A549 (cell line): ENCODE measurements at regions not wholly inside any gene's neighbourhood (a gene's known extent, or its start where the extent isn't known, plus 50 kb on each side); places are given as distances from the start of the nearest gene placed in this dataset.

Experiments
- CEBPB ChIP-seq, 2 experiments: fragments of >200 bp in 1 of 2; sonication (Bioruptor Twin) in 1 of 2; formaldehyde crosslinking in 1 of 2; IDR thresholded peaks; 2 replicates each; pipeline ENCODE4 v1.6.1; 2012 to 2016
- CHD2 ChIP-seq: fragments of 150-350 bp; IDR thresholded peaks from 2 replicates; pipeline ENCODE4 v1.6.1; 2014; ENCODE audit warnings: low read length; ENCODE audit not compliant: partially characterized antibody
- CTCF ChIP-seq: fragments of >200 bp; sonication (Bioruptor Twin); formaldehyde crosslinking; IDR thresholded peaks from 3 replicates; pipeline ENCODE4 v1.5.1; 2016
- EP300 ChIP-seq, 2 experiments: fragments of >200 bp; sonication (Bioruptor Twin); formaldehyde crosslinking; IDR thresholded peaks; 2 replicates in 1 of 2; 3 replicates in 1 of 2; pipeline ENCODE4 v1.6.1; 2016 to 2017
- JUN ChIP-seq, 2 experiments: fragments of >200 bp; sonication (Bioruptor Twin); formaldehyde crosslinking; IDR thresholded peaks; 2 replicates in 1 of 2; 3 replicates in 1 of 2; pipeline ENCODE4 v1.6.1; 2016 to 2017
- JUNB ChIP-seq: fragments of >200 bp; sonication (Bioruptor Twin); formaldehyde crosslinking; IDR thresholded peaks from 2 replicates; pipeline ENCODE4 v1.6.1; 2016
- KDM1A ChIP-seq: fragments of 200-600 bp; sonication (generic); IDR thresholded peaks from 2 replicates; pipeline ENCODE4 v1.6.1; 2016; ENCODE audit warnings: low read depth, mild to moderate bottlenecking
- POLR2A ChIP-seq: IDR thresholded peaks from 2 replicates; pipeline ENCODE4 v1.6.1; 2012; ENCODE audit warnings: mild to moderate bottlenecking, low read length
- POLR2AphosphoS2 ChIP-seq: conservative IDR thresholded peaks from 2 replicates; pipeline ENCODE4 v1.6.1; 2012; ENCODE audit warnings: low read length, improper control_type of control experiment, inconsistent platforms
- RAD21 ChIP-seq, 2 experiments: fragments of >200 bp in 1 of 2; sonication (Bioruptor Twin) in 1 of 2; formaldehyde crosslinking in 1 of 2; IDR thresholded peaks in 1 of 2; conservative IDR thresholded peaks in 1 of 2; 2 replicates in 1 of 2; 3 replicates in 1 of 2; pipeline ENCODE4 v1.6.1; 2012 to 2018; ENCODE audit warnings: inconsistent platforms in 1 of 2
- USF2 ChIP-seq: fragments of 450-650 bp; IDR thresholded peaks from 2 replicates; pipeline ENCODE4 v1.6.1; 2014; ENCODE audit warnings: antibody characterized with exemption
- ZNF302 ChIP-seq: fragments of 250-450 bp; sonication (Bioruptor Pico); IDR thresholded peaks from 2 replicates; pipeline ENCODE4 v1.9.0; 2021; ENCODE audit warnings: inconsistent platforms, mild to moderate bottlenecking, moderate library complexity

GRCh38 chr9:30125881-30126280, 2258.6 kb upstream of the ACO1 start:
- no peak for TF ChIP-seq CTCF
- no peak for TF ChIP-seq ZNF302
- TF ChIP-seq POLR2AphosphoS2: no peak
- no peak for TF ChIP-seq JUNB
- no peak for TF ChIP-seq EP300 (IDR thresholded peaks at IDR 0.05)
- no peak for TF ChIP-seq POLR2A
- TF ChIP-seq CEBPB (IDR thresholded peaks at IDR 0.05): no peak
- no peak for TF ChIP-seq USF2
- TF ChIP-seq CHD2: no peak
- no peak for TF ChIP-seq RAD21 (conservative IDR thresholded peaks at IDR 0.05 in 1 of 2, IDR thresholded peaks at IDR 0.05 in 1 of 2)
- no peak for TF ChIP-seq JUN (IDR thresholded peaks at IDR 0.05)
- TF ChIP-seq KDM1A: no peak
